Motor neuron (in vitro differentiated cells): ENCODE measurements at regions not wholly inside any gene's neighbourhood (a gene's known extent, or its start where the extent isn't known, plus 50 kb on each side); places are given as distances from the start of the nearest gene placed in this dataset.

Source experiments
- ATAC-seq, 8 experiments: fragments of 200-7000 bp; cut with Tn5 transposase; replicated peaks in 6 of 8; 2 replicates each; pipeline ENCODE4 v1.8.0; 2021; ENCODE audit warnings: mild to moderate bottlenecking in 8 of 8, moderate library complexity in 8 of 8
- H3K27ac ChIP-seq, 2 donors: fragments of 250-450 bp; sonication (Bioruptor Pico); 2 replicates each; pipeline ENCODE4 v1.9.0; 2021; ENCODE audit warnings: antibody characterized with exemption in 2 of 2, mild to moderate bottlenecking in 2 of 2, moderate library complexity in 1 of 2
- H3K4me1 ChIP-seq, 2 donors: fragments of 250-450 bp; sonication (Bioruptor Pico); replicated peaks in 1 of 2; 2 replicates each; pipeline ENCODE4 v1.6.1; 2021; ENCODE audit warnings: antibody characterized with exemption in 2 of 2, mild to moderate bottlenecking in 2 of 2, moderate library complexity in 1 of 2
- H3K4me3 ChIP-seq, 5 donors: fragments of 250-450 bp; sonication (Bioruptor Pico); 2 replicates each; pipeline ENCODE4 v1.9.0; 2021; ENCODE audit warnings: antibody characterized with exemption in 5 of 5, mild to moderate bottlenecking in 5 of 5, moderate library complexity in 4 of 5
- WGBS, 10 experiments: fragments of 450-650 bp; shearing (Covaris generic); methylation state at CpG; one replicate each; pipeline ENCODE4 v1.0.0; 2022; 5-methylcytosine and 5-hydroxymethylcytosine counted together
- in situ Hi-C, 9 experiments: fragments of 400-800 bp; cut with MboI; loops; one replicate each; pipeline ENCODE4 v1.15.0; 2021; ENCODE audit warnings: low sequenced_read_pairs in 9 of 9, low pct_unique_long_range_greater_than_20kb in 2 of 9; ENCODE audit not compliant: unreplicated experiment in 9 of 9

GRCh38 chr6:92710048-92710447, 709.3 kb downstream of the EPHA7 start:
- Histone ChIP-seq H3K4me1 (peaks cover 0 to 5% of the 10 kb centered on the region in 2 donors), H3K4me3 (no peak overlapping the region), H3K27ac (no peak overlapping the region)
- in situ Hi-C loops: no loop called here
- WGBS, 10 experiments: 0 to 88% (median 57%) methylated on average over 1 to 3 of the region's 3 CpGs
- ATAC-seq: no peak

GRCh38 chr6:92708945-92709344, 710.4 kb downstream of the EPHA7 start:
- 0 to 100% (median 80%) methylated on average over 1 of the region's 1 CpG; no CpG with 5 or more reads in 2 of the 10 experiments for WGBS, 10 experiments
- H3K4me3 ChIP-seq: no peak overlapping the region
- ATAC-seq: no peak
- peaks cover 0 to 5% of the 10 kb centered on the region in 2 donors for H3K4me1 ChIP-seq
- no peak overlapping the region for H3K27ac ChIP-seq
- in situ Hi-C loops: no loop called here

DNA sequence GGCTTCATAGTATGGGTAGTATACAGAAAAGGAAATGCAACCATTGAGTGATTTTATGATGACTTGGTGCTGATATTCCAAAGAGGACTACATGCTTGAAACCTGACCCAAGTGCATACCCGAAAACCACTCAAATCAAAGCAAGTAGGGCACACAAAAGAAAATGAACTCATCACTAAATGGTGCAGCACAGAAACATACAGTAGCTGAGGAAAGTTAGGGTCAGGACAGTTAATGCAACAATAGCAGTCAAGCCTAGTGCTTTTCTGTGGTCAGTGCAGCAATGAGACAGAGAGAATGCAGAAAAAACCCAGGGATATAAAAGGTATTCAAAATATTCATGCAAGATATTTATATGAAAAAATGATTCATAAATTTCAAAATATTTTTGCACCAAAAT, 711.1 kb downstream of the EPHA7 start:
- H3K4me3 ChIP-seq: no peak overlapping the region
- ATAC-seq: no peak
- in situ Hi-C loops: no loop called here
- H3K4me1 ChIP-seq: peaks cover 0 to 5% of the 10 kb centered on the region in 2 donors
- 0 to 100% (median 100%) methylated on average over 1 of the region's 1 CpG; no CpG with 5 or more reads in 5 of the 10 experiments for WGBS, 10 experiments
- H3K27ac ChIP-seq: no peak overlapping the region

- in situ Hi-C loops: no loop called here
- H3K27ac ChIP-seq: no peak overlapping the region
- no peak overlapping the region for H3K4me3 ChIP-seq
- ATAC-seq: no peak
- no peaks in the 10 kb centered on the region for H3K4me1 ChIP-seq
These were observed 712.4 kb downstream of the EPHA7 start for GRCh38 chr6:92706976-92707375.

GRCh38 chr6:92701425-92702096, 717.8 kb downstream of the EPHA7 start:
- 30 to 100% (median 88%) methylated on average over 1 to 4 of the region's 10 CpGs for WGBS, 10 experiments
- no peak overlapping the region for H3K27ac ChIP-seq
- ATAC-seq: no peak
- H3K4me3 ChIP-seq: no peak overlapping the region
- in situ Hi-C loops: no loop called here
- H3K4me1 ChIP-seq: no peaks in the 10 kb centered on the region

DNA sequence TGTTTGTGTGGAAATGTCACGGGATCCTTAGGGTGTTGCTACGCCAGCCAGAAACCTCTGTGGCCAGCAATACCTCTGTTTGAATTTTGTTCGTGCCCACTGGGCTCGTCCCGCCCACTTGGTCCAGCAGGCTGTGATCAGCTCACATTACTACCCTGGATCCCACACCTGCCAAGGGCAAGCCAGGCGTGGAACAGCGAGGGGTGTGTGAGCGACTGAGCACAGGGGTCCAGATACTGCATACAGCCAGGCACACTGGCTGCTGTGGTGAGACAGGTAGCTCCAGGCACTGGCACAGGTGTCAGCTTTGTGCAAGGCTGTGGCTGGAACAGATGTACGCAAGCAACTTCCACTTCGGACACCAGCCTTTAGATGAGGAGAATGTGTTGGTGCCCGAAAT, 718.9 kb downstream of the EPHA7 start:
- no peak for ATAC-seq
- H3K27ac ChIP-seq: no peak overlapping the region
- WGBS, 10 experiments: 0 to 93% (median 70%) methylated on average over 1 to 6 of the region's 11 CpGs; no CpG with 5 or more reads in 4 of the 10 experiments
- no peak overlapping the region for H3K4me3 ChIP-seq
- no peaks in the 10 kb centered on the region for H3K4me1 ChIP-seq
- in situ Hi-C loops: no loop called here

DNA sequence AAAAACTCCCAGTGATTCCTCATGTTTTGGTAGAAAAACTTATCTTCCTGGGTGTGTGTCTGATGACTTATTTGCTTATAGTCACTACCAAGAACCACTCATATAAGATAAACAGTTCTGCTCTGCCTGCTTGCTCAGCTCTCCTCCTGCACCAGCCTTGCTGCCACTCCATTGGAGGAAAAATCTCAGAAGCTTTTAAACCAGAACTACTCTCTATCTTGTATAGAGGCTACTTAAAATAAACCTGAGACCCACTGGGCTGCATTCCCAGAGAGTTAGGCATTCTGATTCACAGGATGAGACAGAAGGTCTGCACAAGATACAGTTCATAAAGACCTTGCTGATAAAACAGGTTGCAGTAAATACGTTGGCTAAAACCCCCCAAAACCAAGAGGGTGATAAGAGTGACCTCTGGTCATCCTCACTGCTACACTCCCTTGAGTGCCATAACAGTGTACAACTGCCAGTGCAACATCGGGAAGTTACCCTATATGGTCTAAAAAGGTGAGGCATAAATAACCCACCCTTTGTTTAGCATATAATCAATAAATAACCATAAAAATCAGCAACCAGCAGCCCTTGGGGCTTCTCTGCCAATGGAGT, 728.3 kb downstream of the EPHA7 start:
- 0 to 83% (median 29%) methylated on average over 1 to 2 of the region's 2 CpGs; no CpG with 5 or more reads in 4 of the 10 experiments for WGBS, 10 experiments
- ATAC-seq: peak in 1 of 8 experiments; percentile 23
- no peaks in the 10 kb centered on the region for H3K4me1 ChIP-seq

DNA sequence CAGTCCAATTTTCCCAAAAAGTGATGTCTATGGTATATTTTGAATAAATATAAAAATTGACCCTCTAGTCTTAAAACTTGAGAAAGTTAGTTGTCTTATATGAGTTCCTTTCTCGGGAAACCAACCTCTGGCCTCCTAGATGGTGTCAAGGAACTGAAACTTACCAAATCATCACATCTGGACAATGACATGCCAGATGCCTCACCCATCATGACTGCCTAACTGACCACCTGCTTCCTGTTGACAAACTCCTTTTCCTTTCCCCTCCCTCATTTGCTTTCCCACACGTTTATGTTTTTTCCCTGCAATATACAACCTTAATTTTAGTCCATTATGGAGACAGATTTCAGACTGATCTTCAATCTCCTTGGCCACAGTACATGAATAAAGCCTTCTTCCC, 731.0 kb downstream of the EPHA7 start:
- WGBS, 10 experiments: 0 to 100% (median 31%) methylated on average over 1 to 2 of the region's 2 CpGs; no CpG with 5 or more reads in 1 of the 10 experiments
- ATAC-seq: no peak
- in situ Hi-C loops: no loop called here
- Histone ChIP-seq H3K4me1 (peaks cover under 1 to 15% of the 10 kb centered on the region in 2 donors), H3K27ac (no peak overlapping the region), H3K4me3 (no peak overlapping the region)

More for the DNA sequence above, 728.3 kb downstream of the EPHA7 start:
- Histone ChIP-seq H3K4me3 (no peak overlapping the region), H3K27ac (peak overlapping the region in 1 of 2 donors; percentile 7)
- in situ Hi-C loops: no loop called here

DNA sequence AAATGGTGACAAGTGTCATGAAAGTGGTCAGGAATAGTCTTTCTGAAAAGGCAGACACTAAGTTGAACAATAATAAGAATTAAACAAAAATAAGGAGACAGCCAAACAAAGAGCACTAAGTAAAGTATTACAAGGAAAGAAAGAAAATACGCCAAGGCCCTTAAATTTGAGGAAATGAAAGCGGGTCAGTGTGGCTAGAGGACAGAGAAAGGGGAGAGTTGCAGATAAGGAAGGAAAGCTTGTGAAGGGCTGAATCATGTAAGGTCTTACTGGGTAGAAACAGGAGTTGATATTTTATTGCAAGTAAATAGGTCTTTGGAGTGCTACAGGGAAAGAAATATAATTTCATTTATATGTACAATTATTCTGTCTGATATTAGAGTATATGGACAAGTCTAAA, 732.1 kb downstream of the EPHA7 start:
- no peak for ATAC-seq
- 0 to 96% (median 58%) methylated on average over 1 to 2 of the region's 2 CpGs for WGBS, 10 experiments
- H3K27ac ChIP-seq: no peak overlapping the region
- in situ Hi-C loops: no loop called here
- no peak overlapping the region for H3K4me3 ChIP-seq
- peaks cover 9 to 26% of the 10 kb centered on the region in 2 donors for H3K4me1 ChIP-seq

GRCh38 chr6:92684386-92684785, 735.0 kb downstream of the EPHA7 start:
- H3K27ac ChIP-seq: no peak overlapping the region
- in situ Hi-C loops: no loop called here
- H3K4me1 ChIP-seq: peaks cover 10 to 29% of the 10 kb centered on the region in 2 donors
- no peak overlapping the region for H3K4me3 ChIP-seq
- 0 to 100% (median 82%) methylated on average over 1 of the region's 1 CpG; no CpG with 5 or more reads in 1 of the 10 experiments for WGBS, 10 experiments
- ATAC-seq: peak in 1 of 8 experiments; percentile 18

DNA sequence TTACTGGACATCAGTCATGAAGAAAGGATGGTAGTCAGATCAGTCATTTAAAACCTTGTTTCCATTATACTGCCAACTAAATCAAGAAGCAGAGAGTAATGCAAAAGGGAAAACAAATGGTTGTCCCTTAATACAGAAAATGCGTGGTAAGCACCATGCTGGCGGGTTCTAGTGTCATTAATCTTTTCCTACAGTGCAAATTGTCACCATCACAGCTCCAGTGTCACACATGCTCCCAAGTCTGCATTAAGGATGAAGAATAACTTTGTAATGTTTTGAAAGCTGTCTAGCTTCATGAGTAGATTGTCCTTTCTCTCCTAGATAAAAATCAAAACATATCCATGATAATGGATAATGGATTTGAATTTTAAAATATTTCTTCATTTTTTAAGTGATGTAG, 735.6 kb downstream of the EPHA7 start:
- Histone ChIP-seq H3K4me1 (peaks cover 10 to 29% of the 10 kb centered on the region in 2 donors), H3K27ac (no peak overlapping the region), H3K4me3 (no peak overlapping the region)
- peak in 5 of 8 experiments; percentile 76 to 86 (median 84) for ATAC-seq
- WGBS, 10 experiments: 0 to 83% (median 29%) methylated on average over 1 to 2 of the region's 2 CpGs; no CpG with 5 or more reads in 2 of the 10 experiments
- in situ Hi-C loops: no loop called here

DNA sequence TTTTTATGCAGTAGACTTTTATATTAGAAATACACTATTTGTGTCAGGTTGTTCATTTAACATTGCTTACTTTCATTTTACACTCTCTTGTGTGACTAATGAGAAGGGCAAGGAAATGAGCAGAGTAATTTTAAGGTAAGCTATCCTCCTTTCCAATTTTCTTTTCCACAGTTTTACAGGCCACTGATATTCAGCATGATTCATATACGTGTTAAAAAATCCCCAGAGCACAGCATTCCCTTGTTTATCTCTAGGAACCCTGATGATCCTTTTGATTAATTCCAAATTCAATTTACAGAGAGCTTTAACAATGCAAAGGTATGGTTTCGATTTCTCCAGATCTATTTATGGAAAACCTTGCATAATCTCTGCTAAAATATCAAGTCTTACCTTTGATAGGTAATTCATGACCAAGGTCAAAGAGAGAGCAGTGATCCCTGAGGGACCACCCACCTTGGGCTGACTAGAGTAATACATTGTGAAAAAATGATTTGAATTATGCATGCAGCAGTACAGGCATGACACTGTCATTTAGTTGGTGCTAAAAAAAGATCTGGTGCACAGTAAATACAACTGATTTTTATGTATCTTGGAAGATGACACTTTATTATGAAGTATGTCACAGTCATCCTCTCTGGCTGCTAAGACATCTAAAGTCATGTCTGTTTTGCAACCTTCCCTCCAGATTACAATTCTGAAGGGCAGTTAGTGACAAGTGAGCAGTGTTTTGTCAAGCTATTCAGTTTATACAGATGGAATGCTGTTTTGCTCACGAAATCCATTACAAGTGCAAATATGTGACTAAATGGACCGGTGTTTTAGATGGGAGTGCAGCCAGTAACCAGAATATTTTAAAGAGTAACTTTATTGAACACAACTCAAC, 736.6 kb downstream of the EPHA7 start:
- Histone ChIP-seq H3K27ac (no peak overlapping the region), H3K4me1 (peaks cover 10 to 29% of the 10 kb centered on the region in 2 donors), H3K4me3 (no peak overlapping the region)
- peak in 5 of 8 experiments; percentile 63 to 92 (median 82) for ATAC-seq
- 0 to 93% (median 62%) methylated on average over 2 to 4 of the region's 4 CpGs for WGBS, 10 experiments
- in situ Hi-C loops: no loop called here

GRCh38 chr6:92681401-92681800, 738.0 kb downstream of the EPHA7 start:
- 0 to 100% (median 85%) methylated on average over 1 of the region's 1 CpG; no CpG with 5 or more reads in 2 of the 10 experiments for WGBS, 10 experiments

More at GRCh38 chr6:92681401-92681800, 738.0 kb downstream of the EPHA7 start:
- peaks cover 10 to 29% of the 10 kb centered on the region in 2 donors for H3K4me1 ChIP-seq
- no peak overlapping the region for H3K4me3 ChIP-seq
- no peak overlapping the region for H3K27ac ChIP-seq
- ATAC-seq: peak in 1 of 8 experiments; percentile 79
- in situ Hi-C loops: no loop called here
